ENCODE measurements at regions not wholly inside any gene's neighbourhood (a gene's known extent, or its start where the extent isn't known, plus 50 kb on each side); places are given as distances from the start of the nearest gene placed in this dataset.

DNA sequence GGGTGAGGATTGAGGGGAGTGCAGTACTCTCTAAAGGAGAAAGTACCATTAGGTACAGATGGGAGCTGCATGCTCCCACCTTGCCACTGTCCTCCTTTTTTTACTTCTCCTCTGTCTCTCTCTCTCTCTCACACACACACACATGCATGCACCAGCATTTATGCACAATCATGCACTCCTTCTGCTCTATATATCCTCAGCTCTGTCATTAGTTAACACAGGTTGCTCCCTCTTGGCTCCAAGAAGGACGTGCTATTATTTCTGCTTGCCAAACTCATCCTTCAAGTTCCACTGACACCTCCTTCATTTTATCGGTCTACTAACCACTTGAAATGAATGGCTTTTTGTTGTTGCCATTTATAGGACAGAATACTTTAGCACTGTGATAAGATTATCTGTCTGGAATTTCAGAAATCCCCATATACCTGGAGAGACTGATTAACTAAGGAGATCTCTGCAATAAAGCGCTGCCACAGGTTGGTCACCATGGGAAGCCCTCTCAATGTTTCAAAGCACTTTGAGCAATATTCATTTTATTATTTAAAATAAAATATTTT lies 178.5 kb upstream of the TRIB2 start:
- TF ChIP-seq YY1 (IDR thresholded peaks at IDR 0.05; ENCODE audit: extremely low read depth, insufficient replicate concordance, low read depth, low read length) (no peak), EGR1 (IDR thresholded peaks at IDR 0.05; ENCODE audit: low read depth) (no peak), POLR2AphosphoS5 (IDR thresholded peaks at IDR 0.05; ENCODE audit: low read depth, low read length) (no peak), POLR2A (IDR thresholded peaks at IDR 0.05; ENCODE audit: borderline replicate concordance, extremely low read depth, insufficient read depth, insufficient read length) (no peak), EZH2phosphoT487 (IDR thresholded peaks at IDR 0.05; ENCODE audit: borderline replicate concordance) (no peak)
- TF ChIP-seq, protein P1, sequence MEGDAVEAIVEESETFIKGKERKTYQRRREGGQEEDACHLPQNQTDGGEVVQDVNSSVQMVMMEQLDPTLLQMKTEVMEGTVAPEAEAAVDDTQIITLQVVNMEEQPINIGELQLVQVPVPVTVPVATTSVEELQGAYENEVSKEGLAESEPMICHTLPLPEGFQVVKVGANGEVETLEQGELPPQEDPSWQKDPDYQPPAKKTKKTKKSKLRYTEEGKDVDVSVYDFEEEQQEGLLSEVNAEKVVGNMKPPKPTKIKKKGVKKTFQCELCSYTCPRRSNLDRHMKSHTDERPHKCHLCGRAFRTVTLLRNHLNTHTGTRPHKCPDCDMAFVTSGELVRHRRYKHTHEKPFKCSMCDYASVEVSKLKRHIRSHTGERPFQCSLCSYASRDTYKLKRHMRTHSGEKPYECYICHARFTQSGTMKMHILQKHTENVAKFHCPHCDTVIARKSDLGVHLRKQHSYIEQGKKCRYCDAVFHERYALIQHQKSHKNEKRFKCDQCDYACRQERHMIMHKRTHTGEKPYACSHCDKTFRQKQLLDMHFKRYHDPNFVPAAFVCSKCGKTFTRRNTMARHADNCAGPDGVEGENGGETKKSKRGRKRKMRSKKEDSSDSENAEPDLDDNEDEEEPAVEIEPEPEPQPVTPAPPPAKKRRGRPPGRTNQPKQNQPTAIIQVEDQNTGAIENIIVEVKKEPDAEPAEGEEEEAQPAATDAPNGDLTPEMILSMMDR (IDR thresholded peaks at IDR 0.05 in 2 of 3, conservative IDR thresholded peaks at IDR 0.05 in 1 of 3; ENCODE audit: borderline replicate concordance in 1 of 3, insufficient read depth in 1 of 3, low read depth in 2 of 3, low read length in 2 of 3): no peak
